T-helper 2 cell (primary cell): ENCODE measurements at regions not wholly inside any gene's neighbourhood (a gene's known extent, or its start where the extent isn't known, plus 50 kb on each side); places are given as distances from the start of the nearest gene placed in this dataset.
A peak's percentile ranks its signal among the peaks of the same experiment; 100 is the strongest.

Experiments used
- DNase-seq, 5 experiments: peaks; one replicate each; pipeline versions ENCODE4 v3.0.0 to v3.0.0-alpha.2; 2012 to 2022

DNA sequence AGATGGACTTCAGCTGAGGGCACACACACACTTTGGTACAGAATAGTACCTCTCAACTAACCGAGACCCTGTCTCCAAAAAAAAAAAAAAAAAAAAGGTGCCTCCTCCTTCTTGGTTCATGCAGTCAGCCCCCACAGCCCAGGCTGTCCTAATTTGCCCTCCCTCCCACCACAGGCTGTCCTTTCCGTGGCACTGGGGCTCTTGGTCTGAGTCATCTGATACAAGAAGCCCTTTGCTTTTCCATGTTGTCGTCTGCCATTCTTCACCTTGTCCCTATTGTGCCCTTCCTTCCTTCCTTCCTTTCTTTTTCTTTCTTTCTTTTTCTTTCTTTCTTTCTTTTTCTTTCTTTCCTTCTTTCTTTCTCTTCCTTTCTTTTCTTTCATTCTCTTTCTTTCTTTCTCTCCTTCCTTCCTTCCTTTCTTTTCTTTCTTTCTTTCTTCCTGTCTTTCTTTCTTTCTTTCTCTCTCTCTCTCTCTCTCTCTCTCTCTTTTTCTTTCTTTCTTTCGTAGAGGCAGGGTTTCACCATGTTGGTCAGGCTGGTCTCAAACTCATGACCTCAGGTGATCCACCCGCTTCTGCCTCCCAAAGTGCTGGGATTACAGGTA lies 96.0 kb upstream of the IKZF1 start:
- DNase-seq: peak in 1 of 5 experiments; percentile 60

DNA sequence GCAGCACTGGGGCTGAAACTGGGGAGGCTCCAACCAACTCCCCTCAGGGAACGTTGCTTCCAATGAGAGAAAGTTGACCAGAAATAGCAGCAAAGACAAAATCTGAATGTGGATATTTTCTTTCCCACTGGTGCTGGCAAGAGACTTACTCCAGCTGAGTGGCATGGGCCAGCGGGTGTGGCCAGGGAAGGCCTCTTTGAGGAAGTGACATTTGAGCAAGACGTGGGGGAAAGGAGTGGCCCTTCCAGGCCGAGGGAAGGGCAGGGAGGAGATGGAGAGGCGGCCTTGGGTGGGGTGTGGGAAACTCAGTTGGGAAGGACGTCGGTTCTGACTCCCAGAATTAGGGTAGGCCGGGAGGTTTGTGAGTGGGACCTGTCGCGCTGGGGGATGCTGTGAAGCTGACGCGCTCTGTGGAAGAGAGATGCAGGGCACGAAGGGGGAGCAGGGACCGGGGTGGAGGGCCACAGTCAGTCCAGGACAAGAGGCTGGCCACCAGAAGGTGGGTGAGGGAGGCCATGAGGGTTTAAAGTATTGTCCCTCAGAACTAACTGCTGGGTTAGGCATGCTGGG lies 96.7 kb upstream of the IKZF1 start:
- DNase-seq: no peak

DNA sequence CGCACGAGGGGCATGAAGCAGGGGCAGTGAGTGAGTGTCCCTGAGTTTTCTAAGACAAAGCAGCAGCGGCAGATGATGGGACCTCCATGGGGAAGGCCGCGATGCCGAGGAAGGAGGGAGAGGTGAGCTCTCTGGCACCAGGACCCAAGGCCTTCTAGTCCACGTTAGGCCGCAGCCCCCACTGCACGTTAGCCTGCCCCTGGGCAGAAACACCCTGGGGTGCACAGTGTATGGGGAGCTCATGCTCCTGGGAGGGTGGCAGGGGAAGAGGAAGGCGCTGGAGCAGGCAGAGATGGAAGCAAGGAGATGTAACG lies 97.3 kb upstream of the IKZF1 start:
- DNase-seq: no peak

DNA sequence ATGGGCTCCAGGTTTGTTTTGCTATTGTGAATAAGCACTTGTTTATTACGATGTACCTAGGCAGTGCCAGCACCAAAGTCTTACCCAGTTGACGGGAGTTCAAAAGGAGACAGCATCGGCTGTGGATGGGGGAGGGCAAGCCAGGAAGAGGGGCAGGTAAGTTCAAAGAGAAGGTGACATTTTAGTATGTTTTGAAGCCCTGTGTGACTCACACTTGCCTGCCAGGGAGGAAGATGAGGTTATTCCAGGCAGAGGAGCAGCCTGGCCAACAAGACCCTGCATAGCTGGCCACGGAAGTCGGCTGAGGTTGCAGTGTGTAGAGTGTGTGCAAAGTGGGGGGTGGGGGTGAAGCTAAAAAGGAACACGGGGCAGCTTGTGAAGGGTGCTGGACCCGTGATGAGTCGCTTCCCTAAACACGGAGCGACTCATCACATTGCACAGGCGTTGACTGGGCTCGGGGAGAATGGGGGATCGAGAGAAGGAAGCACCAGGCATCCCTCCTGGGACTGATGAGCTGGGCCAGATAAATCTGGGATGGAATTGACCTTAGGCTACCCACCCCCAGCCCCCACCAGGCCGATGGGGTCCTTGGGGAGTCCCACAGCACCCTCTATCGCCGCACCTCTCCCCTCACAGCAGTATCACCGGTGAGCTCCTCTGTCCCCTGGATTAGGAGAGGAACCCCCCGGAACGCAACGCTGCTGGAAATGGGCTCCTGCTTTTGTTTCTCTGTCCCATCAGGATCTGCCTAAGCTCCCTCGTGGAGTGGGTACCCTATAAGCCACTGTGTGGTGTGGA lies 97.9 kb upstream of the IKZF1 start:
- peak in 4 of 5 experiments; percentile 43 to 86 (median 60) for DNase-seq

DNA sequence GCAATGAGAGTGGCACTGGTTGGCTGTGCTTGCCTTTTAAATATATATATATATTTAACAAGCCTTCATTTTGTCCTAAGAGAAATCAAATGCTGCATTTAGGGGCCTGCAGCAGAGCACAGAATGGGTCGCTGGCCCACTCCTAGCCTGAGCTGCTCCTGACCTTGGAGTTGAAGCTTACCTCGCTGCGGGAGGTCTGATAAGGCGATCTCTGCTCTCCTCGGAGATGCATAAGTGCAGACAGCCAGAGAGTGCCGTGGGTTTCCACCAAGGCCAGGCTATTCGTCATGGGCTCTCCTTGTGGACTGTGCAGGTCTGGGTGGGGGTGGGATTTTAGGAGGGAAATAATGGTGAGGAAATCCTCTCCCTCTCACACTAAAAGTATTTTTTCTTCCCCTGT lies 99.5 kb upstream of the IKZF1 start:
- DNase-seq: no peak

DNA sequence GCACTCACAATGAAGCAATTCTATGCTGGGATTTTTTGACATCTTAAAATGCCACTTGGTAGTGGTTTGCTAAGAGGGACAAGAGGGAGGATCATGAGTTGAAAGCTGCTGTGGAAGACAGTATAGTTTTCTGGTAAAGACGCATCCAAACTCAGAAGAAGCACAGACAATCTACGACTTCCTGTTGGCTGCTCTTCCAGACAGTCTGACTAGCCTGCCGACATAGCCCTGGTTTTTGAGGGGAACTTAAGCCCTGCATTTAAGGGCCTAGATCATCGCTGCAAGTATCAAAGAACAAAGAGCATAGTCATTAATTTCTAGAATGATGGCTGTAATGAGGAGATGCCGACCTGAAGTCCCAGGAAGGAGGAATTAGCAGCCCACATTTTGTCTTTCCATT lies 99.9 kb upstream of the IKZF1 start:
- DNase-seq: peak in 1 of 5 experiments; percentile 55

DNA sequence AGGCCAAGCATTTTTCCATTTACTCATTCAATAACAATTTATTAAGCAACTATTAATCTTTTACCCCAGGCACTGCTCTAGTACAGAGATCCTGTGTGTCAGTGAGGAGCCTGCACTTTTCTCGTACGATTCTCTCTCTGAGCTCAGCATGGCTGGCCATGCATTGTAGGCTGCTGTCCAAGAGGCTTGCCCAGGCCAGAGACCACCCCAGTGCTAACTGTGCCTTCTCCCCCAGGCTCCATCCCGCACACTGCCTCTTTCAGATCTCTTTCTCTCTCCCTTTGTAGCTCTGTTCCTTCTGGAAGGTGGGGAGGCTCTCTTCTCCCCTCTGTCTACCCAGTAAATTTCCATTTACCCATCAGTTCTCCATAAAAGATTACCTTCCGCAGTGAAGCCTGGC lies 101.0 kb upstream of the IKZF1 start:
- DNase-seq: no peak

DNA sequence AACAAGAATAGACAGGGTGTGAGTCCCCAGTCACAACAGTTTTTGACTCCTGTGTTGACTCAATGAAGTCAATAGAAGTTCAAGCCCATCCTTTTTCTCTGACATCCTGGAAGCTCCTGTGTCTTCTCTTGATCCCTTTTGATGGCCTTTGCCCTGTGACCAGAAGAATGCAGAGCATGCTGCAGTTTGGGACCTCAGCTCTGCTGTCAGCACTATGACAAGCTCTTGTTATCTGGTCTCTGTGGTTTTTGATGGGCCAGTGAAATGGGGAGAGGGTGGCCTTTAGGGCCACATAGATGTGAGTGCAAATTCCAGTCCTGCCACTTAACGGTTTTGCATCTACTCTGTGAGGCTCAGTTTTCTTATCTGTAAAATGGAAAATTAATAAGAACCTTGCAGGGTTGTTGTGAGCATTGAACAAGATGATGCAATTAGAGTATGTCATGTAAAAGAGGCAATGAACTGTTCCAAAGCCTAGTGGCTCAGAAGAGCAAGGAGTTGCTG lies 102.4 kb upstream of the IKZF1 start:
- DNase-seq: no peak

DNA sequence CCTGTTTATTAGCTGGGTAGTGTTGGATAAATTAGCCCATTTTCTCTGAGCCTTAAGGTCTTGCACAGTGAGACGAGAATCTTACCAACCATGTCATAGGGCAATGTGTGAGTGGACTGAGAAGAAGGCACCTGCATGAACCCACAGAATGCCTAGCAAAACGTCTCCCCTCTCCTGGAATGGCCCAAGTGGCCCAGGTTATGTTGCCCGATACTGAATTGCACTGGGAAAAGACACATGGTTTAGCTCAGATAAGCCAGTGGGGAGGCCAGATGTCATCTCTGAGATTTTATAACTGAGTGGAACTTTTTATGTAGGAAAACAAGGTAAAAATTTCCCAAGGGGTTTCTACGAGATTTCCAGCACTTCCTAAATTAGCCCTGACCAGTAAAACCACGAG lies 104.7 kb upstream of the IKZF1 start:
- DNase-seq: no peak

DNA sequence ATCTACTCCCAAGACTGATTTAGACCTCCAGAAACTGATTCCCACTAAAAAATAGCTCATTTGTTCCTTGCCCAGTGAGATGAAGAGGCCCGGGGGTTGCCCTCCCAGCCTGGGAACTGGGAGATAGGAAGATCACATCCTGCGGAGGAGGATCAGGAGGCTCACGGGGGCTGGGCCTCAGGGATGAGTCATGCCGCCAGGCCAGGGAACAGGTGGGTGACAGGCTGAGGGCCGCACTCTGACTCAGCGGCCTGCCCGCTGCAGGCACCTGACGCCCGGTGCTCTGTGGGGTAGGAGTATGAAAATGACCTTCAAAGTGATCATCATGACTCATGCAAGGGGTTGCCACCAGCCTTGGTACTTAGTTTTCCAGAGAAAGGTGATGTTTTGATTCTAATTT lies 104.5 kb upstream of the ZPBP start:
- peak in 2 of 5 experiments; percentile 62 to 74 for DNase-seq

DNA sequence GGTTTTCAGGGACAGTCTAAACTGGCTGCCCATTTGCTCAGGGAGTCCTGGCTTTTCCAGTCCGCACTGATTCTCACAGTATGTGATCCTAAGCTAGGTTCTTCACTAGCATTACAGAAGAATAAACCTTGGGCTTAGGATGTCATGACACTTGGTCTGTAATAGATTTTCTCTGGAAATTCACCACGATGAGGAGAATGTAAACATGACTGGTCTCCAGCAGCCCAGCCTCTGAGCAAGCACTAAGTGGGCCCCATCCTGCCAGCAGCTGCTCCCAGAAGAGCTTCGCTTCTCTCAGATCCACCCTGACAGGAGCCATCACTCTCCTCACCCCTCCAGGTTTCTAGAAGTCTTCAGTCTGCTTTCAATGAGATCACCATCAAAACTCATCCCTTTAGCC lies 103.7 kb upstream of the ZPBP start:
- DNase-seq: no peak

DNA sequence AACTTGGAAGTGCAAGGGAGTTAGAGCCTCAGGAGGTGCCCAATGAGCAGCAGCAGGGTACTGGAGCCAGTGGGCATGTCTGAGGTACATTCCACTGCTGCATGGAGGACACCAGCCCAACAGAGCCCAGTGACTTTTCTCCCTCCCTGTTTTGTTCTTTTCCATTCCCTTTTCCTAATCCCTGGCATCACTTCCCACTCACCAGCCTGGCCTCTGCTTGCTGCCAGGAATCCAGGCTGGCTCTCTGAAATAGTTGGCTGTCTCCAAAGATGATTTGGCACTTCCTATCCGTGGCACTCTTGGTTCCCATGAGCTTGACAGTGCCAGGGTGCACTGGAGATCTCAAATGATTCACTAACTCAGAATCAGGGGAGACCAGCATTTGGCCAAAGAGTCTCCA lies 97.7 kb upstream of the ZPBP start:
- DNase-seq: no peak

DNA sequence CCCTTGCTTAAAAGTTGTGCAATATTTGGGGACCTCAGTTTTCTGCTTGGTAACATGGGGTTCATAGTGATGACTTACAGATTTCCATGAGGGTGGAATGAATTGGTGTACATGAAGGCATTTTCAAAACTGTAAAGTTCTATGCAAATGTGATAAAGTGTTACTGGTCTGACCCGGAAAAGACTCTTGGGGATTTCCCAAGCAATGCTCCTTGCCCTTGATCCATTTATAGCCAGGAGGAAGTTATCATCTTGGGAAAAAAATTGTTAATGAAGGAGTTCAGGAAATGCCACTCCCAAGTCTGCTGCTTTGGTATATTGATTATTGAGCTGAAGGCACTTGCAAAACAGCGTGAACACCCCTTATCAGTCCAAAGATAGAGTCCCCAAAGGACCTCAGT lies 96.3 kb upstream of the ZPBP start:
- no peak for DNase-seq

DNA sequence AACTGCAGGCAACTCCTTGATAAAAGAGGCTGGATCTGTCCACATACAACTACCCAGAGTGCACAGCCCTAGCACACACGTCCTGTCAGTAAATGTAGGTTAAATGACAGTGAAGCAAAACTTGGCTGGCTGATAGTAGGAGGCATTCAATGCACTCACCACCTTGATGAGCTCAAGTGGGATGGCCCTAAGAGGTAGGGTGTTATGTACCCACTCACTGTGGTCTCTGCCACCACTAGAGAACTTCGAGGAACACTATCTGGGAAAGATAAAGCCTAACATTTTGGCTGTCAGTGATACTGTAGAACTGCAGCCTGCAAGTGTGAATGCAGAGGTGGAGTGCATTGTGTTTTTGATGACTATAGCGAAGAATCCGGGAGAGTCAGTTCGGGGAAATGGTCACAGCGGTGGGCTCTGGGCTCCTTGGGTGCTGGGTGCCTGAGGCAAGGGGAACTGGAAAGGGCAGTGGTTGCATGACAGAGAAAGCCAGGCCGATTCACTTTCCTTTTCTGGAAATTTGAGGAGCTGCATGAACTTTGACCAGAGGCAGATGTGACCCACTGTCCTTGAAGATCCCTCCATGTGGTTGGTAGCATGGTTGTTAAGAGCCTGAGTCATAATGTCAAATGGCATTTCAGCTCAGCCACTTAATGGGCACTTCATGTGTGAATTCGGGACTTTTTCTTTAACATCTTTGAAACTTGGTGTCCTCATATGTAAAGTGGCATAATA lies 93.1 kb upstream of the ZPBP start:
- no peak for DNase-seq

DNA sequence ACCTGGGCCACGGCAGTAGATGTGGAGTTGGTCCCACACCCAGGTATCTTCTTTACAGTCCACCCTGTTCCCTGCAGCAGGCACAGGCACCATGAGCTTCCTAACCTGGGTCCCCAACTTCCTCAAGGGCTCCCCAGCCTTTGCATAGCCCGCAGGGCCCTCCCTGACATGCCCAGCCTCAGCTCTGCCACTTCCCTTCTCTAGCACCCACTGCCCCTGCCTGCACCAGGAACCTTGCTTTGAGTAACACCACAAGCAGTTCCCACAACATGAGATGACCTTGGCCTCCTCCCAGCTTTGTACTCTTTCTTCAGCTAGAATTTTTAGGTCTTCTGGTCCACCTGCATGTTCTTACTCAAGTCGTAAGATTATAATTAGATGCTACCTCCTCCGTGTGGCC lies 92.2 kb upstream of the ZPBP start:
- no peak for DNase-seq

DNA sequence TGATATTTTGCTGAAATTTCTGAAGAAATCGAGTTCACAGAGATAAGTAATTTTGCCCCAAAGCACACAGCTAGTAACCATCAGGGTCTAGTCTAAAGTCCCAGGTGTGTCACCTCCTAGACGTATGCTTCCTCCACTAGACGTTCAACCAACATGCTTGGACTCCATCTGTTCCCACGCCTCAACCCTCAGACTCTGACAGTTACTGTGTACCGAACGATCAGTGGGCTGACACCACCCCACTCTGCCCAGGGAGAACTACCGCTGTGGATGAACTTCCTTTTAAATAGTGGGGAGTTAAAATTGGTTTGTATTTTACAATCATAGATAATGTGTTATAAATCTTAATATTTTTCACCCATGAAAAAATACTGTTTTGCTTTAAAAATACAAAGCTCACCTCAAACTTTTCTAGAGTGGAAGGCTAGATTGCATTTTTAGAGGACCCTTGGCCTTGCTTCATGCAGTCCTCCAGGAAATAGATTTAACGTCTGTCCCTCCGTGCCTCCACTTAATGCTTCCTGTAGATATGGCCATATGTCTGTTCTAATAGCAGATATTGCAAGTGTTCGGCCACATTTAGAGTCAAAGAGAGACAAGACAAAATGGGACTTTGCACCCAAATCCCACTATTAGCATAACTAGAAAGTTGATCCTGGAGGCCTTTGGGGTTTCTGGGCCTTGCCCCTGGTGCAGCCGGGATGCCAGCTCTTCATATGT lies 91.4 kb upstream of the ZPBP start:
- DNase-seq: no peak

DNA sequence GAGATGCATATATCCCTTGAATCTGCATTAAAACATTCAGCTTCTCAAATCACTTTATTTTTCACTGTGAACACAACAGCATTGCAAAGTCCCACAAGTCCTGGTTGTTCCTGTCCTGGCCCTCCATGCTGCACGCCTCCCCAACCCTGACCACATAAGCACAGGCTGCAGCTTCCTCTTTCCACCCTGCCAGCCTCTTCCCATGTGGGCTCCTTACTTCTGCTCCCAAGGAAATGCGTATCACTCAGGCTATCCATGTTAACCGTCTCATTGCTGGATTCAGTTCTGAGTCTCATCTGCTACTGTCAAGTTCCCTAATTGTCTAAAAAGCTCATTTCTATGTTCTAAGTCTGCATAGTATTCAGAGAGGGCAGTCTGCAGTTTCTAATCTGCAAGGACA lies 89.7 kb upstream of the ZPBP start:
- DNase-seq: no peak

DNA sequence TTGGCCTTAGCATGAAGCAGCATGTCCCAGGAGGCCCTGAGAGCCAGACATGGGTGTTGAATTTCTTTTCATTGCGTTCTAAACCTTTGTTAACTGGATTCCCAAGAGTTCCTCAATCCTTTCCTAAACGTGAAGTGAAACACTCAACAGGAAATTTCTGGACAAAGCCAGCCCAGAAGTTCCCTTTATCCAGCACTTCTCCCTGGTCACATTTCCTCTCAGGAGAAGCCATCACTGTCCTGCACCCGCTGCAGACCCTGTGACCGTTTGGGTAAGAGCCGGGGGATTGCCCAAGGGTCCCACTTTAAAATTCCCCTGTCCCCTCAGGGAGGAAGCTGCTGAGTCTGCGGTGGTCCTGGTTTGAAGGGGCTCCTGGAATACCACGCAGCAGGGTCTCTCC lies 88.0 kb upstream of the ZPBP start:
- no peak for DNase-seq

DNA sequence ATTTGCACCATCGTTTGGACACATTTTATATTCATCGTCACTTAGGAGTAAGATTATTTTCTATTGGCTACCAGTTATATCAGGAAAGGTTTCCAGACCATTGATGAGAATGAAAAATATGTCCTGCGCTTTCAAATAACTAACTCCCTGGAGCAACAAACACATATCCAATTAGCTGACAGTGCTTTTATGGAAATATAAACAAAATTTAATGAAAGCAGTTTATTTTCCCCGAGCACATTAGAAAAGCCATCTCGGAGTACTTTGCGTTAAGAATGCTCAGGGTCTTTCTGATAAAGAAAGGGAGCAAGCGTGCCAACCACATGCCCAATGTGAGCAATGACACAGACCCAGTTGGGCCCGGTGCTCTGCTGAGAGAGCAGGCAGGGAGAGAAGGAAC lies 85.1 kb upstream of the ZPBP start:
- DNase-seq: no peak

DNA sequence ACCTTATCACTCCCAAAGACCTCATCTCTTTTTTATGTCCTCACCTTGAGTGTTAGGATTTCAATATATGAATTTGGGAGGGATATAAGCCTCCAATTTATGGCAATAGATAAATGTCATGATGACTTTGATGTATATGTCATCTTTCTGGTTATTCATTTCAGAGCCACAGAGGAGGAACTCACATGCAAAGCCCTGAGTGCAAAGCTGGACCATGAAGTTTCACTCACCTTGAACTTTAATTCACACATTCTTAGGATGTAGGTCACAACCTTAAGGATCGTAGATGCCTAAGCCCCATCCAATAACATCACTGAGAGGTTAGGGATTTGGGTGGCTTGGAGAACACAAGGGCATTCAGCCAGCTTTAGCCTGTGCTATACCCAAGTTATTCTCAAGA lies 81.9 kb upstream of the ZPBP start:
- no peak for DNase-seq

DNA sequence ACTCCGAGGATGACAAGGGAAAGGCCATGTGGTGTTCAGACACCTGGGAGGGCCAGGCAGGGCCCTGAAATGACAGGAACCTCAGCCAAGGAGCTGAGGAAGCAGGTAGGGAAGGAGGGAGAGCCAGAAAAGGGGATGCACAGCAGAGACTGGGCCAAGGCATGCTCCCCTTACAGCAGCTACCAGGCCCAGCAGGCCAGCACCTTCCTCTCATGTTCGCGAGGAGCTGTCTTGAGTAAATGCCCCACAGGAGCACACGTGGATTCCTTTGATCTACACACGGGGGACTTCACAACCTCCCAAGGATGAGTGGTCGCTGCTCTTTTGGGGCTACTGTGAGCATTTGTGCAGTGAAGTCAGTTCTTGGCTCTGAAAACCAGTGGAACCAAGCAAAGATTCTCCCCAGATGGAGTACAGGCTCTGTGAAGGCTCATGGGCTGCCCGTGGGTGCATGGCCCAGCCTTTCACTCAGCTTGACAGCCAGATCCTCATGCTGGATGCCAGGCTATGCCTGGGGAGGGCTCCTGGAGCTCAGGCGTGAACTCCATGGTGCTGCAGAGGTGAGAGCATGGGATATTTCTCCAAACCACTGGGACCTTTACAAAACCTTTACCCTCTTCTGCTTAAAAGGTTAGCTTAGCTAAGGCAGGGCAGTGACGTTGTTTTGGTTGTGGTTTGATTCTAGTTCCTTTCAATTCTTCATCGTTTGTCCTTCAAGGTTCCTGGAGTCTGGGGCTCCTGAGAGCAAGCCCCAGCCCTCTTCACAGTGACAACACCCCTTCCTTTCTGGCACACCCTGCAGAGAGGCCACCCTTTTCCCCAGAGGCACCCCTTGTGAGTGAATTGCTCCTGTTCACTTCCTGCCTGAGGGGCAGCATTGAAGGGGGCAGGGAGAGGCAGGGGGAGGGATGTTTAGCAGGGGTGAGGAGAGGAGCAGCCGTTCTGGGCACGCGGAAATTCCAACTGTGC lies 74.2 kb upstream of the ZPBP start:
- DNase-seq: peak in 2 of 5 experiments; percentile 9 to 75
